ENCODE measurements at regions not wholly inside any gene's neighbourhood (a gene's known extent, or its start where the extent isn't known, plus 50 kb on each side); places are given as distances from the start of the nearest gene placed in this dataset.

DNA sequence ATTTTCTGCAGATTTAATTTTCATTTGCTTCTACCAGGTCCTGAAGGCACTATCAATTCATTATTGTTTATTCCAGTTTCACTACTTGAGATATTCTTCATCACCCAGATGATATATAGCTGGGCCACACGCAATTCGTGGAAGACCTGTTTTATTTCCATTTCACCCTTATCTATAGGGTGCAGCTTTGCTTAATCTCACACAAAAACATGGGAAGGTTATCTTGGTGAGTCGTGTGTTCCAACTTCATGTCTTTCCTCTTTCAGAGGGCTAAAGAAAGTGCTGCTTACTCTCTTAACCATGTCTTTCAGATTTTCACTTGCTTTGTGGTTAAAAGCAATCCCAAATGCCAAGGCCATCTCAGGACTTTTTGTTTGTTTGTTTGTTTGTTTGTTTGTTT is 194.0 kb downstream of the SOD2 start:
- ChIA-PET CTCF (interaction anchor here (0.8 kb wide), 1 partner anchor 9 kb away, joined by 3 read pairs; no protein-coding TSS in a partner anchor), POLR2A (no interaction called here)
- H3K9me3 ChIP-seq (ENCODE audit: control insufficient read depth, insufficient read depth, low read depth, low read length) = no peaks in the 10 kb centered on the region

DNA sequence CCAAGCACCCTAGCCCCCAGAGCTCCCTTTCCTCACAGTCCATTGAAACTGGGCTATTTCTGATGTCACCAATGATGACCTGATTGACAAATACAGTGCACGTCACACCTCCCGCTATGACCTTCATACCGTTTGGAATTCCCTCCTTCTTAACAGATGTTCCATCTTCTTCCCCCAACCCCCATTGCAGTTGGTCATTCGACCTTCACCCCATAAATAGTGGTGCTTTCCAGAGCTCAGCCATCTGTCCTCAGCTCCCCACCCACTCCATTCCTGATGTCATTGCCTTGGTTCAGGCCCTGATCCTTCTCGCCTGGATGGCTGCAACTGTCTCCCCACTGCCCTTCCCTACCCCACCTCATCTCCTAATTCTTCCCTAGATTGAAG is 198.5 kb downstream of the SOD2 start:
- Histone ChIP-seq H3K4me1 (ENCODE audit: control insufficient read depth, insufficient read depth, low read length) (no peaks in the 10 kb centered on the region), H3K36me3 (ENCODE audit: control insufficient read depth in 2 of 2, insufficient read depth in 1 of 2, low read length in 2 of 2) (no peaks in the 10 kb centered on the region), H3K9me3 (ENCODE audit: control insufficient read depth, insufficient read depth, low read depth, low read length) (no peaks in the 10 kb centered on the region), H3K27ac (ENCODE audit: extremely low read depth, low read depth, low read length) (no peak overlapping the region), H3K4me3 (ENCODE audit: low read depth, low read length) (no peak overlapping the region)
- TF ChIP-seq ZNF48 (tag by site-specific recombination; IDR thresholded peaks at IDR 0.05) = no peak
- TF ChIP-seq ZFP41 (tag by site-specific recombination; IDR thresholded peaks at IDR 0.05; ENCODE audit: borderline replicate concordance) = no peak
- TF ChIP-seq ZBTB6 (tag by site-specific recombination; IDR thresholded peaks at IDR 0.05) = no peak
- no peak for TF ChIP-seq ZNF747 (tag by site-specific recombination; IDR thresholded peaks at IDR 0.05)
- no peak for TF ChIP-seq ZNF211 (tag by site-specific recombination; IDR thresholded peaks at IDR 0.05; ENCODE audit: low read depth)
- no peak for TF ChIP-seq ZSCAN23 (tag by site-specific recombination; IDR thresholded peaks at IDR 0.05)
- TF ChIP-seq ZNF404 (tag by site-specific recombination; IDR thresholded peaks at IDR 0.05) = no peak
- TF ChIP-seq KLF8 (tag by site-specific recombination; IDR thresholded peaks at IDR 0.05) = no peak
- TF ChIP-seq ZNF175 (tag by site-specific recombination; IDR thresholded peaks at IDR 0.05) = no peak
- TF ChIP-seq ZNF394 (tag by site-specific recombination; IDR thresholded peaks at IDR 0.05; ENCODE audit: borderline replicate concordance) = no peak
- no peak for TF ChIP-seq KLF9 (tag by site-specific recombination; IDR thresholded peaks at IDR 0.05; ENCODE audit: low read depth)
- no peak for TF ChIP-seq ZNF140 (tag by site-specific recombination; IDR thresholded peaks at IDR 0.05)
- POLR2A ChIA-PET = no interaction called here
- CTCF ChIA-PET = no interaction called here

More for the DNA sequence above, 194.0 kb downstream of the SOD2 start:
- TF ChIP-seq, protein P1, sequence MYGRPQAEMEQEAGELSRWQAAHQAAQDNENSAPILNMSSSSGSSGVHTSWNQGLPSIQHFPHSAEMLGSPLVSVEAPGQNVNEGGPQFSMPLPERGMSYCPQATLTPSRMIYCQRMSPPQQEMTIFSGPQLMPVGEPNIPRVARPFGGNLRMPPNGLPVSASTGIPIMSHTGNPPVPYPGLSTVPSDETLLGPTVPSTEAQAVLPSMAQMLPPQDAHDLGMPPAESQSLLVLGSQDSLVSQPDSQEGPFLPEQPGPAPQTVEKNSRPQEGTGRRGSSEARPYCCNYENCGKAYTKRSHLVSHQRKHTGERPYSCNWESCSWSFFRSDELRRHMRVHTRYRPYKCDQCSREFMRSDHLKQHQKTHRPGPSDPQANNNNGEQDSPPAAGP (tag by site-specific recombination; IDR thresholded peaks at IDR 0.05) = no peak
- TF ChIP-seq KLF9 (tag by site-specific recombination; IDR thresholded peaks at IDR 0.05; ENCODE audit: low read depth) (no peak), ZNF404 (tag by site-specific recombination; IDR thresholded peaks at IDR 0.05) (no peak), YY2 (tag by site-specific recombination; IDR thresholded peaks at IDR 0.05) (no peak), ZNF558 (tag by site-specific recombination; IDR thresholded peaks at IDR 0.05) (no peak), SALL2 (tag by site-specific recombination; IDR thresholded peaks at IDR 0.05; ENCODE audit: borderline replicate concordance) (no peak), FEZF1 (tag by site-specific recombination; IDR thresholded peaks at IDR 0.05) (no peak), ZNF580 (tag by site-specific recombination; IDR thresholded peaks at IDR 0.05) (no peak), ZNF518A (tag by site-specific recombination; conservative IDR thresholded peaks at IDR 0.05; ENCODE audit: low read depth) (no peak), ZNF37A (tag by site-specific recombination; IDR thresholded peaks at IDR 0.05) (no peak), KLF16 (tag by site-specific recombination; IDR thresholded peaks at IDR 0.05) (no peak)
- TF ChIP-seq, protein P2, sequence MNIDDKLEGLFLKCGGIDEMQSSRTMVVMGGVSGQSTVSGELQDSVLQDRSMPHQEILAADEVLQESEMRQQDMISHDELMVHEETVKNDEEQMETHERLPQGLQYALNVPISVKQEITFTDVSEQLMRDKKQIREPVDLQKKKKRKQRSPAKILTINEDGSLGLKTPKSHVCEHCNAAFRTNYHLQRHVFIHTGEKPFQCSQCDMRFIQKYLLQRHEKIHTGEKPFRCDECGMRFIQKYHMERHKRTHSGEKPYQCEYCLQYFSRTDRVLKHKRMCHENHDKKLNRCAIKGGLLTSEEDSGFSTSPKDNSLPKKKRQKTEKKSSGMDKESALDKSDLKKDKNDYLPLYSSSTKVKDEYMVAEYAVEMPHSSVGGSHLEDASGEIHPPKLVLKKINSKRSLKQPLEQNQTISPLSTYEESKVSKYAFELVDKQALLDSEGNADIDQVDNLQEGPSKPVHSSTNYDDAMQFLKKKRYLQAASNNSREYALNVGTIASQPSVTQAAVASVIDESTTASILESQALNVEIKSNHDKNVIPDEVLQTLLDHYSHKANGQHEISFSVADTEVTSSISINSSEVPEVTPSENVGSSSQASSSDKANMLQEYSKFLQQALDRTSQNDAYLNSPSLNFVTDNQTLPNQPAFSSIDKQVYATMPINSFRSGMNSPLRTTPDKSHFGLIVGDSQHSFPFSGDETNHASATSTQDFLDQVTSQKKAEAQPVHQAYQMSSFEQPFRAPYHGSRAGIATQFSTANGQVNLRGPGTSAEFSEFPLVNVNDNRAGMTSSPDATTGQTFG (tag by site-specific recombination; IDR thresholded peaks at IDR 0.05; ENCODE audit: borderline replicate concordance) = no peak
- no peaks in the 10 kb centered on the region for H3K4me1 ChIP-seq (ENCODE audit: control insufficient read depth, insufficient read depth, low read length)
- H3K27ac ChIP-seq (ENCODE audit: extremely low read depth, low read depth, low read length) = no peak overlapping the region
- H3K4me3 ChIP-seq (ENCODE audit: low read depth, low read length) = no peak overlapping the region
- H3K36me3 ChIP-seq (ENCODE audit: control insufficient read depth in 2 of 2, insufficient read depth in 1 of 2, low read length in 2 of 2) = no peaks in the 10 kb centered on the region

Measured in HEK293 (cell line).